A549 (cell line): ENCODE measurements at regions not wholly inside any gene's neighbourhood (a gene's known extent, or its start where the extent isn't known, plus 50 kb on each side); places are given as distances from the start of the nearest gene placed in this dataset.

ENCODE experiments used
- CBX2 ChIP-seq: fragments of 200-600 bp; sonication (generic); IDR thresholded peaks from 2 replicates; pipeline ENCODE4 v1.6.1; 2016; ENCODE audit warnings: low read depth, mild to moderate bottlenecking, borderline replicate concordance
- CTCF ChIP-seq: fragments of >200 bp; sonication (Bioruptor Twin); formaldehyde crosslinking; IDR thresholded peaks from 3 replicates; pipeline ENCODE4 v1.5.1; 2016
- JUN ChIP-seq, 2 experiments: fragments of >200 bp; sonication (Bioruptor Twin); formaldehyde crosslinking; IDR thresholded peaks; 2 replicates in 1 of 2; 3 replicates in 1 of 2; pipeline ENCODE4 v1.6.1; 2016 to 2017
- KDM5A ChIP-seq: fragments of 200-600 bp; sonication (generic); IDR thresholded peaks from 2 replicates; pipeline ENCODE4 v1.6.1; 2016; ENCODE audit warnings: antibody characterized with exemption, mild to moderate bottlenecking
- MAX ChIP-seq: IDR thresholded peaks from 2 replicates; pipeline ENCODE4 v1.6.1; 2012

GRCh38 chr3:28826840-28827239 lies 454.0 kb upstream of the RBMS3 start:
- TF ChIP-seq CTCF, result no peak
- TF ChIP-seq KDM5A, result no peak
- no peak for TF ChIP-seq CBX2
- TF ChIP-seq JUN (IDR thresholded peaks at IDR 0.05), result no peak
- TF ChIP-seq MAX, result no peak
